HEK293T (cell line): ENCODE measurements at regions not wholly inside any gene's neighbourhood (a gene's known extent, or its start where the extent isn't known, plus 50 kb on each side); places are given as distances from the start of the nearest gene placed in this dataset.

Source experiments
- CTCF ChIA-PET: fragments of 350-600 bp; formaldehyde crosslinking; extraction: SDS; loops from one replicate; lab custom pipeline; 2021; ENCODE audit warnings: antibody characterized with exemption, inconsistent platforms; lab: Yijun Ruan, JAX
- POLR2A ChIA-PET: fragments of 350-600 bp; formaldehyde crosslinking; extraction: SDS; loops from one replicate; lab custom pipeline; 2020; ENCODE audit warnings: antibody characterized with exemption, inconsistent platforms; lab: Yijun Ruan, JAX
- DNase-seq: peaks from one replicate; pipeline ENCODE4 v3.0.0; 2012; ENCODE audit warnings: mixed read lengths; ENCODE audit errors: extremely low spot score
- ARNT ChIP-seq: fragments of 450-650 bp; IDR thresholded peaks from 2 replicates; pipeline ENCODE4 v1.6.1; 2017; ENCODE audit warnings: mild to moderate bottlenecking
- BHLHE40 ChIP-seq: fragments of 450-650 bp; IDR thresholded peaks from 2 replicates; pipeline ENCODE4 v1.6.1; 2016; ENCODE audit warnings: mild to moderate bottlenecking, moderate library complexity, borderline replicate concordance
- CTBP1 ChIP-seq: fragments of 450-650 bp; IDR thresholded peaks from 2 replicates; pipeline ENCODE4 v1.6.1; 2016; ENCODE audit warnings: borderline replicate concordance
- ELF4 ChIP-seq: fragments of 450-650 bp; IDR thresholded peaks from 2 replicates; pipeline ENCODE4 v1.6.1; 2017; ENCODE audit warnings: antibody characterized with exemption
- FOXA1 ChIP-seq: fragments of 450-650 bp; IDR thresholded peaks from 2 replicates; pipeline ENCODE4 v1.6.1; 2016; ENCODE audit warnings: mild to moderate bottlenecking
- FOXK2 ChIP-seq: fragments of 450-650 bp; IDR thresholded peaks from 2 replicates; pipeline ENCODE4 v1.6.1; 2016; ENCODE audit warnings: mild to moderate bottlenecking
- FOXM1 ChIP-seq: fragments of 450-650 bp; IDR thresholded peaks from 2 replicates; pipeline ENCODE4 v1.6.1; 2017; ENCODE audit warnings: mild to moderate bottlenecking, borderline replicate concordance
- HDGF ChIP-seq: fragments of 450-650 bp; IDR thresholded peaks from 2 replicates; pipeline ENCODE4 v1.6.1; 2017; ENCODE audit warnings: antibody characterized with exemption, borderline replicate concordance
- L3MBTL2 ChIP-seq: fragments of 450-650 bp; conservative IDR thresholded peaks from 2 replicates; pipeline ENCODE4 v1.6.1; 2016; ENCODE audit warnings: mild to moderate bottlenecking
- LEF1 ChIP-seq: fragments of 450-650 bp; IDR thresholded peaks from 2 replicates; pipeline ENCODE4 v1.6.1; 2017; ENCODE audit warnings: mild to moderate bottlenecking, borderline replicate concordance
- NFRKB ChIP-seq: fragments of 450-650 bp; IDR thresholded peaks from 2 replicates; pipeline ENCODE4 v1.6.1; 2016; ENCODE audit warnings: mild to moderate bottlenecking, moderate library complexity
- SP1 ChIP-seq: fragments of 450-650 bp; IDR thresholded peaks from 2 replicates; pipeline ENCODE4 v1.6.1; 2017
- SUZ12 ChIP-seq: fragments of 450-650 bp; IDR thresholded peaks from 2 replicates; pipeline ENCODE4 v1.6.1; 2016; ENCODE audit warnings: mild to moderate bottlenecking
- TARDBP ChIP-seq: fragments of 450-650 bp; IDR thresholded peaks from 2 replicates; pipeline ENCODE4 v1.6.1; 2016
- ZNF384 ChIP-seq: fragments of 450-650 bp; IDR thresholded peaks from 2 replicates; pipeline ENCODE4 v1.6.1; 2016
- TF ChIP-seq, protein P1 (sequence below): fragments of 450-650 bp; IDR thresholded peaks from 2 replicates; pipeline ENCODE4 v1.6.1; 2016

DNA sequence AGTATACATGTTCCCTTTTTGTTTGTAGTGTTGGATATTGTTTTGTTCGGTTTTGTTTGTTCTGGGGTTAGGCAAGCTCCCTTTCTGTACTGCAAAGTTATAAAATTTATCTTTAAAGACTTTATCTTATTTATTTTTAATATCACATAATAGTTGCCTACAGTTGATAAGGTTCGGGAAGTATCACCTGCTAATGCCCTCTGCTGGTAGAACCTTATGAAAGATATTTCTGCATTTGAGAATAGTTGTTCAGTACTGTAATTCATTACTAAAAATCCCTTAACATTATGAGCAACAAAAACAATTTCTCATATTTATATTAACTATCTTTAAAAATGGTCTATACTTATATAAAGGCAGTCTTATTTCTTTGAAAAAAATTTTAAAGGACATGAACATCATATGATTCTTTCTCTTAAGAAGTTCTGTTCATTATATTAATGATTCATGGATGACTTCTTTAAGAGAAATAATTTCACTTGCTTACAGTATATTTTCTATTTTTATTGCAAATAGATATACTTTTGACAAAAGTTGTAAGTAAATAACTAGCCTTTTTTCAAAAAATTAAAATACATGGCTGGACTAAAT, 1126.8 kb downstream of the SI start:
- POLR2A ChIA-PET, result no interaction called here
- CTCF ChIA-PET, result no interaction called here
- TF ChIP-seq, protein P1, sequence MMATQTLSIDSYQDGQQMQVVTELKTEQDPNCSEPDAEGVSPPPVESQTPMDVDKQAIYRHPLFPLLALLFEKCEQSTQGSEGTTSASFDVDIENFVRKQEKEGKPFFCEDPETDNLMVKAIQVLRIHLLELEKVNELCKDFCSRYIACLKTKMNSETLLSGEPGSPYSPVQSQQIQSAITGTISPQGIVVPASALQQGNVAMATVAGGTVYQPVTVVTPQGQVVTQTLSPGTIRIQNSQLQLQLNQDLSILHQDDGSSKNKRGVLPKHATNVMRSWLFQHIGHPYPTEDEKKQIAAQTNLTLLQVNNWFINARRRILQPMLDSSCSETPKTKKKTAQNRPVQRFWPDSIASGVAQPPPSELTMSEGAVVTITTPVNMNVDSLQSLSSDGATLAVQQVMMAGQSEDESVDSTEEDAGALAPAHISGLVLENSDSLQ, result no peak
- TF ChIP-seq CTBP1 (no peak), SUZ12 (no peak), LEF1 (no peak), ELF4 (no peak), HDGF (no peak), SP1 (no peak), FOXK2 (no peak), FOXA1 (no peak), ZNF384 (no peak), ARNT (no peak), BHLHE40 (no peak), NFRKB (no peak), L3MBTL2 (no peak), TARDBP (no peak), FOXM1 (no peak)
- DNase-seq, result no peak

DNA sequence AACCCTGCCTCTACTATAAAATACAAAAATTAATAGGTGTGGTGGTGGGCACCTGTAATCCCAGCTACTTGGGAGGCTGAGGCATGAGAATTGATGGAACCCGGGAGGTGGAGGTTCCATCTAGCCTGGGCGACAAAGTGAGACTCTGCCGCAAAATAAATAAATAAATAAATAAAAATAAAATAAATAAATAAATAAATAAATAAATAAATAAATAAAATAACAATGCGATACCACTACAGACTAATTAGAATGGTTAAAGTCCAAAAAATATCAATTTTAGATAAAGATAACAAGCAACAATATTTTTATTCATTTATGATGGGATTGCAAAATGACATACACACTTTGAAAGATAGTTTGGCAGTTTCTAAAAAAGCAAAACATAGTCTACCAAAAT, 1131.5 kb downstream of the SI start:
- CTCF ChIA-PET, result no interaction called here
- DNase-seq, result no peak
- TF ChIP-seq HDGF (no peak), CTBP1 (no peak), FOXM1 (no peak), FOXK2 (no peak), ARNT (no peak)
- POLR2A ChIA-PET, result no interaction called here

DNA sequence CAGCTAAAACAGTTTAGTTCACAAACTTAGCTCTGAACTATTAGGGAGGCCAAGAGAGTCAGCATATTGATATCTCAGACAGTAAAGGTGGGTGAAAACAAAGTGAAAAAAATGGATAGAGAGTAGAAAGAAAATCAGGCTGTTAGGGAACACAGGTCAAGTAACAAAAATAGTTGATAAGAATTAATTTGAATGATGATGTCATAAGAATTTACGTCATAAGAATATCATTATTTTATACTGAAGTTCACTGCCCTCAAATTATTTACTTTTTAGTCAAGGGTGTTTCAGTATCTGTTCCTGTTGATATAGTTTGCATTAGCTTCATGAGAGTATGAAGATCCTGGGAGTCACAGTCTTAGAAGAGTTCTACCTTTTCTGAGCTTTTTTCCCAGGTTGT, 1134.6 kb downstream of the SI start:
- TF ChIP-seq ZNF384, result no peak
- TF ChIP-seq ELF4, result no peak
- POLR2A ChIA-PET, result no interaction called here
- DNase-seq, result no peak
- CTCF ChIA-PET, result interaction anchor here (0.6 kb wide), 1 partner anchor 1144 kb away, joined by 3 read pairs; no protein-coding TSS in a partner anchor

DNA sequence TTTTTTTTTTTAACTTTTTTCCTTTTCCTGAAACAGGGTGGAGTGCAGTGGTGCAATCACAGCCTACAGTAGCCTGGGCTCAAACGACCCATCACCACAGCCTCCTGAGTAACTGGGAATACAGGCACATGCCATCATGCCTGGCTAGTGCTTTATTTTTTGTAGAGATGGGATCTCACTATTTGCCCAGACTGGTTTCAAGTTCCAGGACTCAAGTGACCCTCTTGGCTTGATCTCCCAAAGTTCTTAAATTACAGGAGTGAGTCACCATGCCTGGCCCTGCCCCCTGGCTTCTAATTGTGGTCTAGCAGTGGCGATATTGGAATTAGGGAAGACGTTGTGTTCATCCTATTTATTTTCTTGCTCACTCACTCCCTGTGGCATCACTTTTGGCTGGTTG, 1138.4 kb downstream of the SI start:
- ChIA-PET CTCF (no interaction called here), POLR2A (no interaction called here)
- peak; percentile 16 for DNase-seq
- TF ChIP-seq CTBP1 (no peak), FOXM1 (no peak), L3MBTL2 (no peak)

DNA sequence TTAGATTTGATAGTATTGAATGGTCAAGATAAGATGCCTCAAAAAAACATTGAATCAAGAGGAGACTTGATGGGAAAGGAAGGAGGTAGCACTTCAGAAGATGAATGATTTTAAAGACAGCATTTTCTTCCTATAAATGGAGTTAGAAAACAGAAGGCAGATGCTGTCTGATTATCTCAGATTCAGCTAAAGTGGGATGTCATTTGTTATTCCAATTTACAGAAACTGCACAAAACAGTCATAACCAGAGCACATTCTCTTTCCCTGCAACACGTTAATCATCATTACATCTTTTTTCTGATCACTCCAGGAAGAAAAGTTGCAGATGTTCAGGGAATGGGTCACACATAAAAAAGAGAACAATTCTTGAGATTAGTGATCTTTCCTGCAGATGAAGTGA, 1141.8 kb downstream of the SI start:
- CTCF ChIA-PET, result no interaction called here
- DNase-seq, result no peak
- TF ChIP-seq FOXA1 (no peak), FOXK2 (no peak), TARDBP (no peak), SUZ12 (no peak), FOXM1 (no peak), L3MBTL2 (no peak), BHLHE40 (no peak), LEF1 (no peak)
- POLR2A ChIA-PET, result no interaction called here

DNA sequence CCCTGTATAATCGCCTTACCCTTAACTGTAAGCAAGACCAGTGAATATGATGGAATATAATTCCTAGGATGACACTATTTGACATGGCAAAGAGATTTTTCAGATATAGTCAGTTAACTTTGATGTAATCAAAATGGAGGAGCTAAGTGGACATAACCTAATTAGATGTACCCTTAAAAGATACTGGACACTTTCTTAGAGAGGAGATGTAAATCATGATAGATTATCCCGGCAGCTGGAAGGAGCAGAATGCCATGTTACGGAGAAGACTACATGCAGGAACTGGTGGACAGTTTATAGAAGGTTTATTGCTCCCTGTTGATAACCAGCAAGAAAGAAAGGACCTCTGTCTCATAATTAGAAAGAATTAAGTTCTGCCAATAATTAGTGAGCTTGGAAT, 1142.9 kb downstream of the SI start:
- POLR2A ChIA-PET, result no interaction called here
- DNase-seq, result no peak
- CTCF ChIA-PET, result no interaction called here
- TF ChIP-seq HDGF, result no peak

DNA sequence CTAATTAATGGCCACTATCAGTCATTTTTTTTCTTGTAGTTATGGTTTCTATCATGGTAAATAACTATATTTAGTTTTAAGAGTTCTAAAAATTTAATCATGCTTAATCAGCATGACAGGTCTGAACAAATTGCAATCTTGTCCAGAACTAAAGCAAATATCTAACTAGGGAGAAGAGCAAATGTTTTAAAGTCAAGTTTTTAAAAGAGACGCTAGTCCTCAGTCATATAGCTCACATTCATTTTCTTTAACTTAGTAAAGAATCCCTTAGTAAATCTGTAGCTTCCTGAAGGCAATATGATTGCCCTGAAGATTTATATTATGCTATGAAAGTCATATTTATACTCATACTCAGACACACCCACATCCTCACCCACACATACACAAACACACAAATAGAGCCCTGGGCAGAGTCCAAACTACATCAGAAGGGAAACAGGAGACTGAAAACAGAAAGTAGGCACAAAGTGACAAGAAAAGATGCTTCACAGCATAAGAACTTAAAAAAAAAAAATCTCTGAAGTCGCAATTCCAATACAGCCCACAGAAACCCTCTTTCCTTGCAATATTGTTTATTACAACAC, 1149.1 kb downstream of the SI start:
- ChIA-PET CTCF (no interaction called here), POLR2A (no interaction called here)
- TF ChIP-seq SUZ12, result no peak
- TF ChIP-seq CTBP1, result no peak
- TF ChIP-seq, protein P1, result no peak
- TF ChIP-seq TARDBP, result no peak
- TF ChIP-seq NFRKB, result no peak
- no peak for TF ChIP-seq HDGF
- no peak for TF ChIP-seq ARNT
- no peak for TF ChIP-seq ELF4
- no peak for TF ChIP-seq SP1
- no peak for TF ChIP-seq LEF1
- TF ChIP-seq ZNF384, result no peak
- TF ChIP-seq FOXA1, result no peak
- no peak for TF ChIP-seq BHLHE40
- TF ChIP-seq FOXM1, result no peak
- TF ChIP-seq FOXK2, result no peak
- TF ChIP-seq L3MBTL2, result no peak
- DNase-seq, result no peak

DNA sequence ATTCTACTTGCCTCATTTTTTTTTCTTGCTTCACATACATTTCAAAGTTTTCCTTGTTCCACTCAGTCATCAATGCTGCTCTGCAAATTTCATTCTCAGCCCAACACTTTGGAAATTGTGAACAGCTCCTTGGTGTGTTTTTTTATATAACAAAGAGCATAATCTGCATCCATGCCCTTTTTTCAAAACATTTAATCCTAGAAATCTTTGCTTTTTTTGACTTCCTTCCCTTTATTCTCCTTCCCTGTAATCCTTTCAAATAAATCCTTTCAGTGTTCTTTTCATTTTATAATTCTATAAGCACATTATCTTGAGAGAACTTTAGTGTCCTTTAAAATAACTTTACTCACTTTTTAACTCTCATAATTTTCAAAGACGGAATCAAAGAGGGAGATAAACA, 1150.8 kb downstream of the SI start:
- ChIA-PET POLR2A (no interaction called here), CTCF (no interaction called here)
- TF ChIP-seq CTBP1 (no peak), HDGF (no peak), ELF4 (no peak), ZNF384 (no peak), FOXA1 (no peak), TARDBP (no peak), LEF1 (no peak), BHLHE40 (no peak), FOXK2 (no peak), FOXM1 (no peak), SUZ12 (no peak)
- TF ChIP-seq, protein P1, result no peak
- no peak for DNase-seq
